ENCODE measurements at regions not wholly inside any gene's neighbourhood (a gene's known extent, or its start where the extent isn't known, plus 50 kb on each side); places are given as distances from the start of the nearest gene placed in this dataset.

DNA sequence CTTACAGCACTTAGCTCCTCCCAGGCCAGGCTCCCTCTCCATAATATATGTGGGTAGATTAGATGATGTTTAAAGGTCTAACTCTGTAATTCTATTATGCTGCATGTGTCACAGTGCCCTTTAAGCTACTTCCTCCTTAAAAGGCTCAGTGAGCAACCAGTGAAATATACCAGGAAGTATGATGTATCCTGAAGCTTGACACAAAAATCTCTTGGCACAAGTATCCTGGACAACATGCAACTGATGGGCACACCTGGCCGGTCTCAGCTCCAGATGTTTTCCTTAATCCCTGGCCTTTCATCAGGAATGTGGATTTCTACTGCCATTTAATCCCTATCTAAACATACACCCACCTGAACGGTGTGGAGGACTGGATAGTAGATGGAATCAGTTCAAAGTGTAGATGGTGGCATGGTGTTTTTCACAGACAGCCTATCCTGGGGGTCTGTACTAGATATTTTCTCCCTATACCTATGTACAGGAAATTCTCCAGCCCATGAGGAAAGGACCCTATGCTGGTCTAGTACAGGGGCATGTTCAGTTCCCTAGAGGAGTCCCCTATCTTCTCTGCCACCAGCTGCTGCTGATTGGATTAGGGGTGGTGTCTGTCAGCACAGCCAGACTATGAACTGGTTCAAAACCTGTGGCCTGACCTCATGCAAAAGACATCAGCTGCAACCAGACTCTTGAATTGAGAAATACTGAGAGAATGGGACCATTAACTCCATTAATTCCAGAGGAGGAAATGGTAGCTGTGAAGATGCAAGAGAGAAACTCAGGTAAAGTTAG is 59.4 kb upstream of the CITED2 start:
- no peaks in the 10 kb centered on the region for H3K4me1 ChIP-seq (ENCODE audit: control insufficient read depth, insufficient read depth, low read length)
- no CpG with 5 or more reads among the region's 2 CpGs for WGBS (ENCODE audit: insufficient coverage, insufficient read length)

GRCh38 chr6:139431602-139431956 is 57.1 kb upstream of the CITED2 start:
- no peaks in the 10 kb centered on the region for H3K27me3 ChIP-seq (ENCODE audit: control insufficient read depth, insufficient read depth, low read length)
- DNase-seq (ENCODE audit: low read depth, low spot score) = no peak
- no peak overlapping the region for H3K27ac ChIP-seq (ENCODE audit: low read length)
- no peaks in the 10 kb centered on the region for H3K9me3 ChIP-seq (ENCODE audit: control insufficient read depth, insufficient read depth, low read length)
- H3K4me3 ChIP-seq (ENCODE audit: low read length) = no peak overlapping the region
- H3K36me3 ChIP-seq (ENCODE audit: control insufficient read depth, insufficient read depth, low read length) = no peaks in the 10 kb centered on the region
- H3K4me1 ChIP-seq (ENCODE audit: control insufficient read depth, insufficient read depth, low read length) = no peaks in the 10 kb centered on the region

More for the DNA sequence above, 59.4 kb upstream of the CITED2 start:
- H3K4me3 ChIP-seq (ENCODE audit: low read length) = no peak overlapping the region
- DNase-seq (ENCODE audit: low read depth, low spot score) = no peak
- no peaks in the 10 kb centered on the region for H3K36me3 ChIP-seq (ENCODE audit: control insufficient read depth, insufficient read depth, low read length)
- no peak overlapping the region for H3K27ac ChIP-seq (ENCODE audit: low read length)
- no peaks in the 10 kb centered on the region for H3K27me3 ChIP-seq (ENCODE audit: control insufficient read depth, insufficient read depth, low read length)
- no peaks in the 10 kb centered on the region for H3K9me3 ChIP-seq (ENCODE audit: control insufficient read depth, insufficient read depth, low read length)

DNA sequence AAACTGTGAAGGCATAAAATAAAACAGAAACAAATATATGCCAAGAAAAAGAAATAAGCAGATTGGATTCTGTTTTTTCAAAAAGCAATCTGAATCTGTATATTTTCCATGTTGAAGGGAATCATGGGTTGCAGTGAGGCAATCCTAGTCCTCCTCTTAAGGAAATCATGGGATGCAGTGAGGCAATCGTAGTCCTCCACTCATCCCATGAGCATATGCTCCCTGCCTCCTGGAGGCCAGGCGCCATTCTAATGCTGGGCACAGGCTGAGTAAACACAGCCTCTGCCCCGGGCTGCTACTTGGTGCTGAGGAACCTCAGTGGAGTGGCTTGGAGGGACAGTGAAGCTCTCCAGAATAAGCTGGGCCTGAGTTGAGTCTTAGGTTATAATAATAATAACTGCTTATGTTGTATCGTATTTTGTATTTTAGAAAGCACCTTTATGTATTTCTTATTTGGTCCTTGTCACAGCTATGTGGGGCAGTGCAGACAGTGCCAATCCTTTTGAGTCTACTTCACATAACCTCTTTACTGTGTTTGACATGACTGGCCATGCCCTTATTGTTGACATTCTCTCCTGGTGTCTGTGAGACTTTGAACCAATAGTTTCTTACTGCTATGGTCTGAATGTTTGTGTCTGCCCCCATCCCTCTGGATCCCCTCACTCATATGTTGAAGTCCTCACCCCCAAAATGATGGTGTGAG is 56.6 kb upstream of the CITED2 start:
- Histone ChIP-seq H3K27ac (ENCODE audit: low read length) (no peak overlapping the region), H3K36me3 (ENCODE audit: control insufficient read depth, insufficient read depth, low read length) (no peaks in the 10 kb centered on the region), H3K4me3 (ENCODE audit: low read length) (no peak overlapping the region), H3K9me3 (ENCODE audit: control insufficient read depth, insufficient read depth, low read length) (no peaks in the 10 kb centered on the region), H3K27me3 (ENCODE audit: control insufficient read depth, insufficient read depth, low read length) (no peaks in the 10 kb centered on the region), H3K4me1 (ENCODE audit: control insufficient read depth, insufficient read depth, low read length) (no peaks in the 10 kb centered on the region)
- DNase-seq (ENCODE audit: low read depth, low spot score) = no peak
- no CpG with 5 or more reads among the region's 4 CpGs for WGBS (ENCODE audit: insufficient coverage, insufficient read length)

- no peak overlapping the region for H3K27ac ChIP-seq (ENCODE audit: low read length)
- no peak for DNase-seq (ENCODE audit: low read depth, low spot score)
- no peaks in the 10 kb centered on the region for H3K4me1 ChIP-seq (ENCODE audit: control insufficient read depth, insufficient read depth, low read length)
- H3K4me3 ChIP-seq (ENCODE audit: low read length) = no peak overlapping the region
- no peaks in the 10 kb centered on the region for H3K36me3 ChIP-seq (ENCODE audit: control insufficient read depth, insufficient read depth, low read length)
- H3K9me3 ChIP-seq (ENCODE audit: control insufficient read depth, insufficient read depth, low read length) = no peaks in the 10 kb centered on the region
- WGBS (ENCODE audit: insufficient coverage, insufficient read length) = no CpG with 5 or more reads among the region's 7 CpGs
- H3K27me3 ChIP-seq (ENCODE audit: control insufficient read depth, insufficient read depth, low read length) = no peaks in the 10 kb centered on the region
Observed at GRCh38 chr6:139429580-139430145, 55.2 kb upstream of the CITED2 start.

DNA sequence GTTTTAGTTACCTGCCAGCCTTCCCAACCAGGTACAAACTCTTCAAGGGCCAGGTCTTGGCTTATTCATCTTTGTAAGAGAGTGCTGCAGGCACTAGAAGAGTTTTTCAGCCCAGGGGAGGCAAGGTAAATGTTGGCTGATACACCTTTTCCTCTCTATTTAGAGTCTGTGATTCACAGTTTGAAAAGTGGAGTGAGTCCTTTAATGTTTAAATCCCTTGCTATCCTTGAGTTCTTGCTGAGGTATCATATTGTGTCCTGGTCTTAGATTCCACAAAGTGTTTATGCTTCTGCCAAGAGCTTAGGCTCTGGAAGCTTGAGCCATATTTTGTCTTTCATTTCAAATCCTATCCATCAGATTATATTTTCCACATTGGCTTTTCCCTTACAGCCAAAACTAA is 52.8 kb upstream of the CITED2 start:
- H3K27me3 ChIP-seq (ENCODE audit: control insufficient read depth, insufficient read depth, low read length) = no peaks in the 10 kb centered on the region
- no peaks in the 10 kb centered on the region for H3K36me3 ChIP-seq (ENCODE audit: control insufficient read depth, insufficient read depth, low read length)
- H3K9me3 ChIP-seq (ENCODE audit: control insufficient read depth, insufficient read depth, low read length) = no peaks in the 10 kb centered on the region
- H3K27ac ChIP-seq (ENCODE audit: low read length) = no peak overlapping the region
- no peak overlapping the region for H3K4me3 ChIP-seq (ENCODE audit: low read length)
- DNase-seq (ENCODE audit: low read depth, low spot score) = no peak
- H3K4me1 ChIP-seq (ENCODE audit: control insufficient read depth, insufficient read depth, low read length) = no peaks in the 10 kb centered on the region

- H3K4me3 ChIP-seq (ENCODE audit: low read length) = no peak overlapping the region
- no peaks in the 10 kb centered on the region for H3K27me3 ChIP-seq (ENCODE audit: control insufficient read depth, insufficient read depth, low read length)
- H3K27ac ChIP-seq (ENCODE audit: low read length) = no peak overlapping the region
- no peaks in the 10 kb centered on the region for H3K9me3 ChIP-seq (ENCODE audit: control insufficient read depth, insufficient read depth, low read length)
- WGBS (ENCODE audit: insufficient coverage, insufficient read length) = no CpG with 5 or more reads among the region's 9 CpGs
- DNase-seq (ENCODE audit: low read depth, low spot score) = no peak
- no peaks in the 10 kb centered on the region for H3K36me3 ChIP-seq (ENCODE audit: control insufficient read depth, insufficient read depth, low read length)
- H3K4me1 ChIP-seq (ENCODE audit: control insufficient read depth, insufficient read depth, low read length) = no peaks in the 10 kb centered on the region
Observed at GRCh38 chr6:139426795-139427194, 52.3 kb upstream of the CITED2 start.

GRCh38 chr6:139425780-139426179 is 51.3 kb upstream of the CITED2 start:
- H3K9me3 ChIP-seq (ENCODE audit: control insufficient read depth, insufficient read depth, low read length) = no peaks in the 10 kb centered on the region
- H3K4me1 ChIP-seq (ENCODE audit: control insufficient read depth, insufficient read depth, low read length) = no peaks in the 10 kb centered on the region
- no peak for DNase-seq (ENCODE audit: low read depth, low spot score)
- no peaks in the 10 kb centered on the region for H3K27me3 ChIP-seq (ENCODE audit: control insufficient read depth, insufficient read depth, low read length)
- no peak overlapping the region for H3K4me3 ChIP-seq (ENCODE audit: low read length)
- H3K27ac ChIP-seq (ENCODE audit: low read length) = no peak overlapping the region
- H3K36me3 ChIP-seq (ENCODE audit: control insufficient read depth, insufficient read depth, low read length) = no peaks in the 10 kb centered on the region
- no CpG with 5 or more reads among the region's 2 CpGs for WGBS (ENCODE audit: insufficient coverage, insufficient read length)

GRCh38 chr6:139423971-139424667 is 49.7 kb upstream of the CITED2 start:
- Histone ChIP-seq H3K27ac (ENCODE audit: low read length) (no peak overlapping the region), H3K27me3 (ENCODE audit: control insufficient read depth, insufficient read depth, low read length) (no peaks in the 10 kb centered on the region), H3K36me3 (ENCODE audit: control insufficient read depth, insufficient read depth, low read length) (no peaks in the 10 kb centered on the region), H3K9me3 (ENCODE audit: control insufficient read depth, insufficient read depth, low read length) (no peaks in the 10 kb centered on the region), H3K4me3 (ENCODE audit: low read length) (no peak overlapping the region), H3K4me1 (ENCODE audit: control insufficient read depth, insufficient read depth, low read length) (no peaks in the 10 kb centered on the region)
- WGBS (ENCODE audit: insufficient coverage, insufficient read length) = no CpG with 5 or more reads among the region's 12 CpGs
- DNase-seq (ENCODE audit: low read depth, low spot score) = no peak

Data from iPS DF 6.9 (cell line).